ENCODE measurements at regions not wholly inside any gene's neighbourhood (a gene's known extent, or its start where the extent isn't known, plus 50 kb on each side); places are given as distances from the start of the nearest gene placed in this dataset.

- 92% methylated on average over 3 of the region's 3 CpGs for WGBS
- Histone ChIP-seq H3K4me1 (ENCODE audit: insufficient read depth, low read length) (no peaks in the 10 kb centered on the region), H3K9ac (ENCODE audit: low read depth, low read length) (no peak overlapping the region)
Measured at GRCh38 chr20:40941133-40941610, 87.5 kb upstream of the TOP1 start.

GRCh38 chr20:40942006-40942405, 86.6 kb upstream of the TOP1 start:
- no peaks in the 10 kb centered on the region for H3K9me3 ChIP-seq (ENCODE audit: insufficient read depth, low read depth, low read length)
- H3K36me3 ChIP-seq (ENCODE audit: insufficient read depth, low read length) = no peaks in the 10 kb centered on the region
- no peaks in the 10 kb centered on the region for H3K4me1 ChIP-seq (ENCODE audit: insufficient read depth, low read length)
- H3K4me3 ChIP-seq (ENCODE audit: low read length) = no peak overlapping the region
- WGBS = 83% methylated on average over 4 of the region's 4 CpGs
- H3K9ac ChIP-seq (ENCODE audit: low read depth, low read length) = no peak overlapping the region
- 0 out of 2 replicates have a peak, but pooled peaks cover 5% of the 10 kb centered on the region for H3K27me3 ChIP-seq (ENCODE audit: insufficient read depth, low read length)
- no peak overlapping the region for H3K27ac ChIP-seq (ENCODE audit: low read depth, low read length)

More at GRCh38 chr20:40941133-40941610, 87.5 kb upstream of the TOP1 start:
- no peak overlapping the region for H3K4me3 ChIP-seq (ENCODE audit: low read length)
- no peaks in the 10 kb centered on the region for H3K36me3 ChIP-seq (ENCODE audit: insufficient read depth, low read length)
- H3K27ac ChIP-seq (ENCODE audit: low read depth, low read length) = no peak overlapping the region
- H3K9me3 ChIP-seq (ENCODE audit: insufficient read depth, low read depth, low read length) = no peaks in the 10 kb centered on the region
- H3K27me3 ChIP-seq (ENCODE audit: insufficient read depth, low read length) = 0 out of 2 replicates have a peak, but pooled peaks cover 5% of the 10 kb centered on the region

- Histone ChIP-seq H3K4me1 (ENCODE audit: insufficient read depth, low read length) (no peaks in the 10 kb centered on the region), H3K27me3 (ENCODE audit: insufficient read depth, low read length) (0 out of 2 replicates have a peak, but pooled peaks cover 5% of the 10 kb centered on the region), H3K4me3 (ENCODE audit: low read length) (no peak overlapping the region), H3K9ac (ENCODE audit: low read depth, low read length) (no peak overlapping the region), H3K36me3 (ENCODE audit: insufficient read depth, low read length) (no peaks in the 10 kb centered on the region), H3K27ac (ENCODE audit: low read depth, low read length) (no peak overlapping the region), H3K9me3 (ENCODE audit: insufficient read depth, low read depth, low read length) (no peaks in the 10 kb centered on the region)
- WGBS = 93% methylated on average over 6 of the region's 6 CpGs
Measured at GRCh38 chr20:40942775-40943174, 85.8 kb upstream of the TOP1 start.

GRCh38 chr20:40943591-40943990, 85.0 kb upstream of the TOP1 start:
- Histone ChIP-seq H3K9me3 (ENCODE audit: insufficient read depth, low read depth, low read length) (no peaks in the 10 kb centered on the region), H3K27me3 (ENCODE audit: insufficient read depth, low read length) (0 out of 2 replicates have a peak, but pooled peaks cover 5% of the 10 kb centered on the region), H3K27ac (ENCODE audit: low read depth, low read length) (no peak overlapping the region), H3K36me3 (ENCODE audit: insufficient read depth, low read length) (no peaks in the 10 kb centered on the region), H3K4me1 (ENCODE audit: insufficient read depth, low read length) (no peaks in the 10 kb centered on the region), H3K4me3 (ENCODE audit: low read length) (no peak overlapping the region), H3K9ac (ENCODE audit: low read depth, low read length) (no peak overlapping the region)
- WGBS = 83% methylated on average over 1 of the region's 2 CpGs

GRCh38 chr20:40945189-40945588, 83.4 kb upstream of the TOP1 start:
- WGBS = 59% methylated on average over 5 of the region's 5 CpGs
- H3K27ac ChIP-seq (ENCODE audit: low read depth, low read length) = no peak overlapping the region

GRCh38 chr20:40945754-40946450, 82.7 kb upstream of the TOP1 start:
- Histone ChIP-seq H3K9ac (ENCODE audit: low read depth, low read length) (no peak overlapping the region), H3K27ac (ENCODE audit: low read depth, low read length) (no peak overlapping the region)

More at GRCh38 chr20:40945189-40945588, 83.4 kb upstream of the TOP1 start:
- Histone ChIP-seq H3K4me1 (ENCODE audit: insufficient read depth, low read length) (no peaks in the 10 kb centered on the region), H3K36me3 (ENCODE audit: insufficient read depth, low read length) (no peaks in the 10 kb centered on the region), H3K27me3 (ENCODE audit: insufficient read depth, low read length) (0 out of 2 replicates have a peak, but pooled peaks cover 5% of the 10 kb centered on the region), H3K9ac (ENCODE audit: low read depth, low read length) (no peak overlapping the region), H3K9me3 (ENCODE audit: insufficient read depth, low read depth, low read length) (no peaks in the 10 kb centered on the region), H3K4me3 (ENCODE audit: low read length) (no peak overlapping the region)

GRCh38 chr20:40946451-40946850, 82.2 kb upstream of the TOP1 start:
- Histone ChIP-seq H3K4me1 (ENCODE audit: insufficient read depth, low read length) (no peaks in the 10 kb centered on the region), H3K27me3 (ENCODE audit: insufficient read depth, low read length) (0 out of 2 replicates have a peak, but pooled peaks cover 5% of the 10 kb centered on the region), H3K36me3 (ENCODE audit: insufficient read depth, low read length) (no peaks in the 10 kb centered on the region), H3K9me3 (ENCODE audit: insufficient read depth, low read depth, low read length) (no peaks in the 10 kb centered on the region), H3K9ac (ENCODE audit: low read depth, low read length) (no peak overlapping the region), H3K4me3 (ENCODE audit: low read length) (no peak overlapping the region), H3K27ac (ENCODE audit: low read depth, low read length) (no peak overlapping the region)
- 91% methylated on average over 11 of the region's 11 CpGs for WGBS

More at GRCh38 chr20:40945754-40946450, 82.7 kb upstream of the TOP1 start:
- Histone ChIP-seq H3K9me3 (ENCODE audit: insufficient read depth, low read depth, low read length) (no peaks in the 10 kb centered on the region), H3K4me1 (ENCODE audit: insufficient read depth, low read length) (no peaks in the 10 kb centered on the region), H3K4me3 (ENCODE audit: low read length) (no peak overlapping the region), H3K27me3 (ENCODE audit: insufficient read depth, low read length) (0 out of 2 replicates have a peak, but pooled peaks cover 5% of the 10 kb centered on the region), H3K36me3 (ENCODE audit: insufficient read depth, low read length) (no peaks in the 10 kb centered on the region)
- WGBS = 61% methylated on average over 12 of the region's 12 CpGs

- Histone ChIP-seq H3K4me1 (ENCODE audit: insufficient read depth, low read length) (peaks cover 3% of the 10 kb centered on the region; the same call in 1 of the 2 replicates), H3K4me3 (ENCODE audit: low read length) (no peak overlapping the region), H3K27ac (ENCODE audit: low read depth, low read length) (no peak overlapping the region), H3K27me3 (ENCODE audit: insufficient read depth, low read length) (0 out of 2 replicates have a peak, but pooled peaks cover 5% of the 10 kb centered on the region), H3K36me3 (ENCODE audit: insufficient read depth, low read length) (no peaks in the 10 kb centered on the region), H3K9ac (ENCODE audit: low read depth, low read length) (no peak overlapping the region), H3K9me3 (ENCODE audit: insufficient read depth, low read depth, low read length) (no peaks in the 10 kb centered on the region)
- 83% methylated on average over 8 of the region's 8 CpGs for WGBS
Measured at GRCh38 chr20:40948465-40949267, 80.0 kb upstream of the TOP1 start.

- Histone ChIP-seq H3K9me3 (ENCODE audit: insufficient read depth, low read depth, low read length) (0 out of 2 replicates have a peak, but pooled peaks cover 4% of the 10 kb centered on the region), H3K27ac (ENCODE audit: low read depth, low read length) (no peak overlapping the region), H3K36me3 (ENCODE audit: insufficient read depth, low read length) (no peaks in the 10 kb centered on the region), H3K9ac (ENCODE audit: low read depth, low read length) (no peak overlapping the region), H3K4me3 (ENCODE audit: low read length) (no peak overlapping the region), H3K27me3 (ENCODE audit: insufficient read depth, low read length) (0 out of 2 replicates have a peak, but pooled peaks cover 5% of the 10 kb centered on the region), H3K4me1 (ENCODE audit: insufficient read depth, low read length) (peaks cover 3% of the 10 kb centered on the region; the same call in 1 of the 2 replicates)
- 88% methylated on average over 1 of the region's 2 CpGs for WGBS
Measured at GRCh38 chr20:40949346-40949745, 79.3 kb upstream of the TOP1 start.

GRCh38 chr20:40952136-40952535, 76.5 kb upstream of the TOP1 start:
- WGBS = 67% methylated on average over 9 of the region's 9 CpGs

GRCh38 chr20:40953416-40953815, 75.2 kb upstream of the TOP1 start:
- Histone ChIP-seq H3K9ac (ENCODE audit: low read depth, low read length) (no peak overlapping the region), H3K27me3 (ENCODE audit: insufficient read depth, low read length) (no peaks in the 10 kb centered on the region), H3K4me1 (ENCODE audit: insufficient read depth, low read length) (peaks cover 3% of the 10 kb centered on the region; the same call in 1 of the 2 replicates), H3K4me3 (ENCODE audit: low read length) (no peak overlapping the region), H3K36me3 (ENCODE audit: insufficient read depth, low read length) (no peaks in the 10 kb centered on the region), H3K9me3 (ENCODE audit: insufficient read depth, low read depth, low read length) (0 out of 2 replicates have a peak, but pooled peaks cover 4% of the 10 kb centered on the region), H3K27ac (ENCODE audit: low read depth, low read length) (no peak overlapping the region)
- 92% methylated on average over 2 of the region's 2 CpGs for WGBS

More at GRCh38 chr20:40952136-40952535, 76.5 kb upstream of the TOP1 start:
- Histone ChIP-seq H3K9ac (ENCODE audit: low read depth, low read length) (no peak overlapping the region), H3K4me1 (ENCODE audit: insufficient read depth, low read length) (peaks cover 3% of the 10 kb centered on the region; the same call in 1 of the 2 replicates), H3K27me3 (ENCODE audit: insufficient read depth, low read length) (no peaks in the 10 kb centered on the region), H3K36me3 (ENCODE audit: insufficient read depth, low read length) (no peaks in the 10 kb centered on the region), H3K27ac (ENCODE audit: low read depth, low read length) (no peak overlapping the region), H3K4me3 (ENCODE audit: low read length) (no peak overlapping the region), H3K9me3 (ENCODE audit: insufficient read depth, low read depth, low read length) (0 out of 2 replicates have a peak, but pooled peaks cover 4% of the 10 kb centered on the region)
